Stomach (tissue), 4 donors: ENCODE measurements at regions not wholly inside any gene's neighbourhood (a gene's known extent, or its start where the extent isn't known, plus 50 kb on each side); places are given as distances from the start of the nearest gene placed in this dataset.

Experiments
- POLR2AphosphoS5 ChIP-seq, 3 donors: sonication (generic); formaldehyde crosslinking; IDR thresholded peaks; one replicate each; pipeline ENCODE4 v1.6.1; 2016; ENCODE audit warnings: antibody characterized with exemption in 3 of 3
- TF ChIP-seq, protein P1 (sequence below), 7 experiments: fragments of 450-650 bp in 4 of 7; fragments of 200-600 bp in 3 of 7; sonication (generic) in 3 of 7; IDR thresholded peaks; one replicate each; pipeline ENCODE4 v1.5.1; 2016 to 2019; ENCODE audit warnings: antibody characterized with exemption in 7 of 7, control low read depth in 2 of 7, mild to moderate bottlenecking in 1 of 7

DNA sequence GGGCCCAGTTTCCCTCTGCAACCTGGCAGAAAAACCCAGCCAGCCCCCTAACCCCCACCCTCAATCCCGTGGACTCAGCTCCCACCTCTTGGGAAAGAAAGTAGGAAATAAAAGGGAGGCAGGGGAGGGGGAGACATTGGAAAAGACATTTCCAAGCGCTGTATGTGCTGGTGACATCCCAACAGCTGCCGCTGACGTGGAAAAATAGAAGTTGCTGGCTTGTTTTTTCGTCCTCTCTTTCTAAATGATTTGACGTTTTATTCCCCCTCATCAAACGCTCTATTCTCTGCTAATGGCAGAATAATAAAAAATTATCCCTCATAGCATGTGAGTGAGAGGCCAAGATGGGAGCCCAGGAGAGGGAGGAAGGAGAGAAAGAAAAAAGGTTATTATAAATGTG lies 76.1 kb downstream of the LINGO1 start:
- TF ChIP-seq, protein P1, sequence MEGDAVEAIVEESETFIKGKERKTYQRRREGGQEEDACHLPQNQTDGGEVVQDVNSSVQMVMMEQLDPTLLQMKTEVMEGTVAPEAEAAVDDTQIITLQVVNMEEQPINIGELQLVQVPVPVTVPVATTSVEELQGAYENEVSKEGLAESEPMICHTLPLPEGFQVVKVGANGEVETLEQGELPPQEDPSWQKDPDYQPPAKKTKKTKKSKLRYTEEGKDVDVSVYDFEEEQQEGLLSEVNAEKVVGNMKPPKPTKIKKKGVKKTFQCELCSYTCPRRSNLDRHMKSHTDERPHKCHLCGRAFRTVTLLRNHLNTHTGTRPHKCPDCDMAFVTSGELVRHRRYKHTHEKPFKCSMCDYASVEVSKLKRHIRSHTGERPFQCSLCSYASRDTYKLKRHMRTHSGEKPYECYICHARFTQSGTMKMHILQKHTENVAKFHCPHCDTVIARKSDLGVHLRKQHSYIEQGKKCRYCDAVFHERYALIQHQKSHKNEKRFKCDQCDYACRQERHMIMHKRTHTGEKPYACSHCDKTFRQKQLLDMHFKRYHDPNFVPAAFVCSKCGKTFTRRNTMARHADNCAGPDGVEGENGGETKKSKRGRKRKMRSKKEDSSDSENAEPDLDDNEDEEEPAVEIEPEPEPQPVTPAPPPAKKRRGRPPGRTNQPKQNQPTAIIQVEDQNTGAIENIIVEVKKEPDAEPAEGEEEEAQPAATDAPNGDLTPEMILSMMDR (IDR thresholded peaks at IDR 0.05): no peak
- TF ChIP-seq POLR2AphosphoS5 (IDR thresholded peaks at IDR 0.05): no peak
